HUDEP-2 (cell line): ENCODE measurements at regions not wholly inside any gene's neighbourhood (a gene's known extent, or its start where the extent isn't known, plus 50 kb on each side); places are given as distances from the start of the nearest gene placed in this dataset.

Experiments used
- DNase-seq, 76 experiments: peaks; one replicate each; lab custom pipeline; 2025; ENCODE audit not compliant: unreplicated experiment in 76 of 76; lab: John Stamatoyannopoulos, UW

DNA sequence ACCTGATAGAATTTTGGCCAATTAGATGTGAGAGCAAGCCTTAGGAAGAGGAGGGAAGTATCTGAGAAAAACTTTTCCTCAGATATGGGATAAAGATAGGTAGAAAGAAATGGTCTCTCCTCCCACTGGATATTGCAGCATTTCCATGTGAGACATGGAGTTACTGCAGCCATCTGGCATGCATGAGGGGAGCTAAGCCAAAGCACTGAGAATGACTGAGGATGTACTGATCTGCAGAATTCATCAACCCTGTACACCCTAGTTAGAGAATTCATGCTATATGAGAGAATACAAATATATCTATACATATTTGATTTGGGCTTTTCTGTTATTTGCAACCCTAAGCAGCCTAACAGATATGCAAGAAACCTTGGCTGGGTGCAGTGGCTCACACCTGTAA lies 52.5 kb upstream of the RPL34 start:
- no peak for DNase-seq

DNA sequence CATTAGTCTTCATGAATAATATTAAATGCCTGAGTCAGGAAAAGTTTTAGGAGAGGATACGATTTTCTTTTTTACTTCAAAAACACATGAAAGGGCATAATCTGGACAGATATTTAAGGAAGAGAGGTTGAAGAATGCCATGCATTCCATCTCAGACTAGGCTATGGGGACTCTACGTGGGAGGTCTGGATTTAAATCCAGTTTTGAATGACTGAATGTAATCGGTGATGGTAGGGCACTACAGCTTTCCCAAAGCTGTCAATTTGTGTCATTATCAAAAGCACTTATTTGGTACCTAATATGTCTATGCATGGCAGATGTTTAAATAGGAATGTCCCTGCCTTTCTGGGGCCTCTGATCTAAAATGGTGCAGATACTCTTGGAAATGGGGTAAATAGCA lies 59.3 kb upstream of the RPL34 start:
- DNase-seq = no peak

DNA sequence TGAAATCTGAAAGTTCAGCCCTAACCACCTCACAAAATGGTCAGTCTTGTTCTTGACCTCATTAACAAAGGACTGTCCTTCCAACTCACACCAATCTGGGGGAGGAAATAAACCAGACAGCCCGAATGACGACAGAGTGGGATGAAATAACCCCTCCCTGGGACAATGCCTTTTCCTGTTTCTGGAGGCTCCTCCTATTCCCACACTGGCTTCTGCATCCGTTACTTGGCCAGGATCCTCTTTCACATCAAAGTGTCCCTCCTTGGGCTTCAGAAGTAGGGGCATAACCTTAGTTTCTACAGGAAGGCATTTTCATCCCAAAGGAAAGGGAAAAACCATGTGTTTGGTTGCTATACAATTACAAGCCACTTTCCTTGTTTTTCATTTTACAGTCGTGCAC lies 59.8 kb upstream of the RPL34 start:
- no peak for DNase-seq

DNA sequence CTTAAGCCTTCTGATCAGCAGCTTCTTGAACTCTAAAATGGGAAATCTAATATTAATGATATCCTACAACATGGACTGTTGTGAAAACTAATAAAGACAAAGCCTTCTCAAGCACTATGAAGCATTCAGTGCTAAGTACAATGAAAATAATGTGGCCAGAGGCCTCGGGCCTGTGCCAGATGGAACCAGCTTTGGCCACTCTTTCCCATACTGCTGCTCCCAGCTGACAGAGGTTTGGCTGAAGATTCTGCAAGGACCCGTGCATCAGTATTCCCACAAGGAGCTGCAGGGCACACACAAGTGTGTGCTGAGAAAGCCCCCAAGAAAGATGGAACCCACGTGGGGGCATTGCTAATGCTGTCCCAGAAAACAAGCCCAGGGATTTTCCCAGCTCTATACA lies 60.5 kb upstream of the RPL34 start:
- DNase-seq = no peak

- no peak for DNase-seq
Measured at GRCh38 chr4:108559068-108559793, 61.1 kb upstream of the RPL34 start.

GRCh38 chr4:108556588-108557200 lies 63.7 kb upstream of the RPL34 start:
- DNase-seq = no peak

DNA sequence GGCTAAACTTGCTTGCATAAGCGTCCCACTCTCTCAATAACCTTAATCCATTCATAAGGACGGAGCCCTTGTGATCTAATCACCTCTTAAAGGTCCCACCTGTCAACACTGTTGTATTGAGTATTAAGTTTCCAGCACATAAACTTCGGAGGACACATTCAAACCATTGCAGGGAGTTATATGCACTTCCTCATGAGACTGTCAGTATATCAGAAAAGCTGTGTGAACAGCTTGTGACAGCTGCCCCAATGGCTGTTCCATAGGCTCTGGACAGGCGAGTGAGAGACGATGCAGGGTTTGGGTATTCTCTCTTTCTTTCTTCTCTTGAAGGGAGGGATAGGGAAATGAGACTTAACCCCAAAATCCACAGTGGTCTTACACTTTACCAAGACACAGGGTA lies 64.2 kb upstream of the RPL34 start:
- no peak for DNase-seq

GRCh38 chr4:108555701-108556100 lies 64.7 kb upstream of the RPL34 start:
- no peak for DNase-seq

GRCh38 chr4:108547682-108548081 lies 72.7 kb upstream of the RPL34 start:
- no peak for DNase-seq

- DNase-seq = peak in 1 of 76 experiments; percentile 1
Measured at GRCh38 chr4:108546728-108547127, 73.6 kb upstream of the RPL34 start.

DNA sequence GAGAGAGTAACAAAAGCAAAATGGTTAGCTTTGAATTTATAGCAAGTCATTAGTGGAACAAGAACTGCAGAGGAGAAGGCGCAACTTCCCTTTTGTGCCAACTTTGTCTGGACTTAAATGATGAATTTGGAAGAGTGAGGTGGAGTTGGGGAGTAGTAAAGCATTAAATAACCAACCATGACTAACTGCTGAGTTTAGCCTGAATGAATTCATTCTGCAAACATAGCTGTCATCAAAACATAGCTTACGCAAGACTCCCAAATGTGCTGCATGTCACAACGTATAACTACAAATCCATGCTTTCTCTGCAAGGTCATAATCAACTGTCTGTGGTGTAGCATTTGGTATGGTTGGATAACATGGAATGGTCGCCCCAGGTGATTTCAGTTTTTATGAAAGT lies 75.9 kb upstream of the RPL34 start:
- DNase-seq = no peak

GRCh38 chr4:108543359-108543968 lies 76.9 kb upstream of the RPL34 start:
- DNase-seq = no peak

DNA sequence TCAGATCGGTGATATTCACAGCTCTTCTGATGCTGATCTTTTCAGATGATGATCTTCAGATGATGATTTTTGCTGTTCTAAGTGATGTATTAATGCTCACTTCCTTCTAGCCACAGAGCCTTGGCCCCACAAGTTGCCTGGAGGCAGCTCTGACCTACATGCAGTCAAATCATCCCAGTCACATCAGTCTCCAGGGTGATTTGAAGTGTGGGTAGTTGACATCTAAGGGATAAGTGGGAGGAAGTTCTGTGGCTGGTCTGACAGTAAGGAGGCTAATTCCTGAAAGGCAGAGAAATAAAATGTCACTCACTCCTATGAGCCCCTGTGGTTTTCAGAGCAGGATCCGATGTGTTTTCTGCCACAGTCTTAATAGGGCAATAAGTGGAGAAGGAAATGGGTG lies 79.8 kb upstream of the RPL34 start:
- DNase-seq = no peak

GRCh38 chr4:108536577-108536976 lies 83.8 kb upstream of the RPL34 start:
- DNase-seq = no peak

GRCh38 chr4:108535757-108536156 lies 84.6 kb upstream of the RPL34 start:
- DNase-seq = no peak

DNA sequence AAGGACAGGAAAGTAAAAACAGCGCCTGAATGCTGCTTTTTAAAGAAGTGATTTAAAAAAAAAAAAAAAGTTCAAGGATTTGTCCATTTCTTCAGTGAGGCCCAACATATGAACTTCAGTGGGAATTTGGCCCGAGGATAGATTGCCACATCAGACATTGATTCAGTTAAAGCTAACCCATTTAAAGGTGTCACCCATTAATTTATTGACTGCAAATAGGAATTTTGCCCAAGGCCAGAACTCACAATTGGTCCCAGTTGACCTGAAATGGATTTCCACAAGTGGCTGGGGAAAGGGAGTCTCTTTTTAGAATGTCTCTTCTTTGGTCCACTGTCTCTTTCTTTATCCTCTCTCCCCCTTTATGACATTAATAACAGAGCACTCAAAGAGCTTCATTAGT lies 86.5 kb upstream of the RPL34 start:
- no peak for DNase-seq

- DNase-seq = no peak
Measured at GRCh38 chr4:108533245-108533844, 87.0 kb upstream of the RPL34 start.

DNA sequence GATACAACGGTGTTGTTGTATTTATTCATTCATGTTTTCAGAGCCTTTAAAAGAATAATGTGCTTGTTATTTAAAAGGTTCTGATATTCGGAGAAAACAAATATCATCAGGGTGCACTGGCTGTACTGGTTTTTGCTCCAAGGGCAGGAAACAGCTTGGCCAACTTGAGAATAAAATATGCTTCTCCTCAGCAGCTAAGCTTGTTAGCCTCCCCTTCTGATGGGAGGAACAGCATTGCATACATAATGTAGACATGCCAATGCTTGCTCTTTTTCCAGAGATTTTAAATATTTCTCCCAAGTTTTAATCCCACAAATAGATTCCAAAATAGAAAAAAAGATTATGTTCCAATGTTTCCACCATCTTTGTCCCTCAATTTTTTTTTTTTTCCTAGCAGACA lies 87.6 kb upstream of the RPL34 start:
- no peak for DNase-seq

GRCh38 chr4:108532187-108532586 lies 88.2 kb upstream of the RPL34 start:
- no peak for DNase-seq

GRCh38 chr4:108531461-108531860 lies 88.9 kb upstream of the RPL34 start:
- no peak for DNase-seq

GRCh38 chr4:108529984-108530905 lies 90.1 kb upstream of the RPL34 start:
- no peak for DNase-seq
